NCI-H82 treated with DMSO at 0.1 percent for 48 hours (cell line): ENCODE measurements at regions not wholly inside any gene's neighbourhood (a gene's known extent, or its start where the extent isn't known, plus 50 kb on each side); places are given as distances from the start of the nearest gene placed in this dataset.

Experiments used
- DNase-seq: peaks from one replicate; lab custom pipeline; 2025; ENCODE audit not compliant: unreplicated experiment; lab: John Stamatoyannopoulos, UW

DNA sequence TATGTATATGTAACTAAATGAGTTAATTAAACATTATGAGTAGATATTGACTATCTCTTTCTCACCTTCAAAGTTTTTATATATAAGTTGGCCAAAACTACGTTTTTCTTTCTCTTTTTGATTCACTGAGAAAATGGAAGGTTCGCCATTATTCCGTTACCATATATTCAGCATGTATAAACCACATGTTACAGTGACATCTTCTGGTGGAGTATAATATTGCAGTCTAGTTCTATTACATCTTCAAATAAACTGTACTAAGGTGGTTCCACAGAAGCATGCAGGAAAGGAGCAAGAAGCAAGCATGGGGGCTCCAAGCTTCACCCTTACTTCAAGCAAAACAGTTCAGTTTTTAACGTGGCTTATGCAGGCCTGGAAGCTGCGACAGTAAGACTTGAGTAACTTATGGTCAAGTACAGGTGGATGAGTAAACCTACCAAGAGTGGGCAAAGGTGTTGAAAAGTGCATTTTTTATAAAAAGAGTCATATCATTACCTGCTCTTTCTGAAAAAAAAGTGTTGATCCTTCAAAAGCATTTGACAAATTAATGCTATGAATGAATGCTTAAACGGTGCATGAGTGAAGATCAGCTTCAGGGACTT is 129.8 kb upstream of the RAB6C start:
- DNase-seq, result peak; percentile 63

DNA sequence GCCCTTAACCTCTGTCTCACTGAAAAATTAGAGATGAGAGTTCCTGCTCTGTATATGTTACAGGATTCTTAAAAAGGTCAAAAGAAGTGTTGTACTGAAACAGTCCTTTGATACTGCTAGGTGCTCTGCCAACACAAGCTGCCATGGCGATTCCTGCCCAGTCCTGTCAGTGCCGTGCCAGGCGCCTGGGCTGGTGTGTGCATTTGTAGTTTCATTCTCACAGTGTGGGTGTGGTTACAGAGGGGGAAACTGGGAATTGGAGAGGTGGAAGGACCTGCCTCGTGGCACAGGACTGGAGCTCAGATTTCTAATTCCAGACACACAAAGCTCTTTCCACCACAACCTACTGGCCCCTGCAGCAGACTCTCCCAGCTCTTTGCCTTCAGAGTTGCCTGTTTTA is 122.3 kb upstream of the RAB6C start:
- no peak for DNase-seq

DNA sequence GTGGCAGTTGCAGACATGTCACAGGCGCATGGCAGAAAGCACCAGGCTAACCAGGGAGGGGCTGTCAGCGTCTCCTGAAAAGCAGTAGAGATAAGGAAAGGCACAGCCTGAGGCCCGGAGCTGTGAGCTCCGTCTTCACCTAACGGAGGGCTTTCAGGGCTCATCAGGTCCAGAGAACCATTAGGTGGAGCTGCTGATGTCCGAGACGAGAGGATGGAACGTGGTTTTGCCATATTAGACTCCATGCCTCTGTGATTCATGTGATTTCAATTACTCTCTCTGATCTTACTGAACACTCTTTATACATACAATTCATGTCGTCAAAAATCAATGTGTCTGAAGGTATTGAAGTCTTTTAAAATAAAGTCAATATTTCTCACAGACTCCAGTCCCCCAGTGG is 120.3 kb upstream of the RAB6C start:
- DNase-seq, result no peak

DNA sequence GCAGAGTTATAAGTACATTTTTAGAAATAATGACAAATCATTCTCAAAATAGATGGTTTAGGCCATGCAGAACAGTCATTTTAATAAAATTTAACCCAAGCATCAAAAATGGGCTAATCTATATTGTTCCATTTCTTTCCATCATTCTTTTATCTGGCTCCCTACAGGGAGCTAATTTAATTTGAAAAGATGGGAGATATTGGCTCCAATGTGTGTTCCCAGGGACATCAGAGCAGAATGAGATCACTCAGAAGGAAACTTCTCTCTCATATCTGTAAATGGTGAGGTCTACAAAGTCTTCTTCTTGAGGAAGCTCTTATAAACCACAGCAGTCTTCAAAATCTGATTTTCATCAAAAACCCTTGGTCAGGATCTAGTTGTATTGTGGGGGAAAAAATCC is 119.4 kb upstream of the RAB6C start:
- no peak for DNase-seq

DNA sequence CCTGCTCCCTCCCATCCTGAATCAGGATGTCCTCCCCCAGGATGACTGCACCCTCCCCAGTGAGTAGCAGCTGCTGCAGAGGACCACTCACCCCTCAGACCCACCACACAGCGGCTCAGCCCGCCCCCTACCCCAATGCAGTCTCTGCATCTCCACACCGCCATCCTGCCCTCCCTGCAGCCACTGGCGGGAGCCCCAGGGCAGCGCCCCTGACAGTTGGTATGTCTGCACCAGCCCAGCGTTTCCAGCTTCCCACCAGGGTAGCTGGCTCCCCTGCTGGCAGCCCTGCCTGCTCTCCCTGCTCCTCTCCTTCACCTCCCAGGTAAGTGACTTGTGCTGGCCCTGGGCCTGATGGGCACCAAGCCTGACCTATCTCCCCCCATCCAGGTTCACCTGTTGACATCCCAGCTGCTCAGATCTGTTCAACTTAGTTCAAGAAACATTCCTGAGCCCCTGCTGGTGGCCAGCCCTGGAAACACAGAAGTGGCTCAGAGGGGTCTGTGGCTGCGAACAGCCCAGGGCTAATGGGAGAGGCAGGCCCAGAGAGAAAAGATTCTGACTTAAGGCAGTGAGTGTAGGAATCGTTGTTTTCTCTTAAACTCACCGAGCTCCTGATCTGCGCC is 117.7 kb upstream of the RAB6C start:
- no peak for DNase-seq

DNA sequence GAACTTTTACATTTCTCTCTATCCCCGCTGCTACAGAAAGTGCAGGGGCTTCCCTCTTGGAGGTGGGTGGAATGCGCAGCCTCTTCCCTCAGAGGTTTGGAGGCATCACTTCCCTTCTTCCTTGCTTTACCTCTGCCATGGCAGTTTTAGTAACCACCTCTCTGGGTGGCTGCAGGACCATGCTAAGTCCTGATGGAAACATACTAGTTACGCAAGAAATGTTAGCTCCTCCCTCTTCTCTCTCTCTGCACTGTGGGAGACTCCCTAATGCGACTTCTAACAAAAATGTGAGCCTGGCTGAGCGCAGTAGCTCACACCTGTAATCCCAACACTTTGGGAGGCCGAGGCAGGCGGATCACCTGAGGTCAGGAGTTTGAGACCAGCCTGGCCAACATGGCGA is 116.8 kb upstream of the RAB6C start:
- DNase-seq, result no peak

DNA sequence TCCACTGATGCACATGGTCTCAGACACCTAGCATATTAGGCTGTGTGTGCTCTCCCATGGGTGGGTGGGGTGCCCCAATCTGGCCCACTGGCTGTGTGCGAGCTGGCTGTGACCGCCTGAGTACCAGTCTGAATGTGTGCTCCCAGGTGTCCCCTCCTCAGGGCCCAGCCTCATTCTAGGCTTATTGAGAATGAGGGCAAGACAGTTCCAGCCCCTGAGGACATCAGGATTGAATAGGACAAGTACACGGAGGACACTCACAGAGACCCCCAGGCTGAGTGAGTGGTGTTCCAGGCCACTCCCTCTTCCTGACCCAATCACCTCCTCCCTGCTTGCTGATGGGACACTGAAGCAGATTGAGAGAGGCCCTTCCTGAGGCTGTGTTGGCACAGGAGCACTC is 116.1 kb upstream of the RAB6C start:
- DNase-seq, result no peak

DNA sequence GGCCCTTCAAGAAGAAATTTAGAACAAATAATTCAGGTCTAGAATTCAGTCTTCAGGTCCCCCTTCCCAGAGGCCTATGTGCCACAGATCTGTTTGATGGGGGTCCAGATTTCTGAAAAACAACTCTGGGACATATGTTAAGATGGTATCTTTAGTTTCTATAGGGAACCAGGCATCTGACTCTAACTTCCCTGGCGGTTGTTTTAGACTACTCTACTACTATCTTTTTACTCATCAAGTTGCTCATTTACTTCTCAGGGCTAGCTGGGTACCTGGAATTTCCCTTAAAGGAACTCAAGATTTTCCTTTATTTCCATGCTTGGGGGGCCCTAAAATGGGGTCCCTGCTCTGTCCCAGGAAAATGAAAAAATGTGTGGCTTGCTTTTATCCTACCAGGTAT is 114.7 kb upstream of the RAB6C start:
- no peak for DNase-seq

DNA sequence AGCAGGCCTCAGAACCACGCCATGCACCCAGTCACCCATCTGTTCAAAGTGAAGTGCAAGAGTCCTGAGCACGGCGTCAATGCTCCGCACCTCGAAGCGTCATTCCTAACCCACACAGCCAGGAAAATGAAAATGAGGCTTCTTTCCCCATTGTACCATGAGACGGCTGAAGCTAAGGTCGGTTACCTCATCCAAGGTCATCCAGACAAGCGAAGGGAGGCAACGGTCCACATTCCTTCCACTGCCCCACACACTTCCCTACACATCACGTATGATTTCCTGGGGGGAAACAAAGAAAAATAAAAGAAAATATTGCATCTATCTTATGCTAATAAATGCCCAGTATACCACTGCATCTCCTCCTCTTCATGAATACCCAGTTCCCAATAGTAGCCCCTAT is 113.5 kb upstream of the RAB6C start:
- no peak for DNase-seq

DNA sequence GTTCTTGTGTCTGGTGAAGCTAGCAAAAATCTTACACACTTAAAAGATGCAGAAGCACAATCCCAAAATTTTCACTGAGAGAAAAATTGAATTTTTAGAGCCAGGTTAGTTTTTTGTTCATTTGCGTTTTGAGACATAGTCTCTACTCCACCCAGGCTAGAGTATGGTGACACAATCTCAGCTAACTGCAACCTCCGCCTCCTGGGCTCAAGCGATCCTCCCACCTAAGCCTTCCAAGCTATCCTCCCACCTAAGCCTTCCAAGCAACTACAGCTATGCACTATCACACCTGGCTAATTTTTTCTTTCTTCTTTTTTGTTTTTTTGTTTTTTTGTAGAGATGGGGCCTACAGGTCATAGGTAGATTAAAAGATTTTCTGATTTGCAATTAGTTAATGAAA is 113.1 kb upstream of the RAB6C start:
- DNase-seq, result no peak

DNA sequence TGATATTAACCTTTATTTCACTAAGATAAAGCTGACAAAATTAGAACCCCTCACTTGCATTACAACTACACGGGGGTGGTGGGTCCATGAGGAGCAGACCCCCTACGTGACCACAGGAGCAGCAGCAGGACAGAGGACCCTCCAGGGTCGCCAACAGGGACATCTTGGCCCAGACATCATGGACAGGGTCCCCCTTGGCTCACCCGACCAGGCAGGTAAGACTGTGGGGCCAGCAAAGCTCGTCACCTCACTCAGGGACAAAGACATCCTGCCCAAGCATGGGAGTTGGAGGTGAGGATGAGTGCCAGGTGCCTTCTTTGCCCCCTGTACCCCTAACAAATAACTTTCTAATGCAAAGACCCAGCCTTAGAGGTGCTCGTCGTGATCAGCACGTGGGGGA is 111.3 kb upstream of the RAB6C start:
- no peak for DNase-seq

DNA sequence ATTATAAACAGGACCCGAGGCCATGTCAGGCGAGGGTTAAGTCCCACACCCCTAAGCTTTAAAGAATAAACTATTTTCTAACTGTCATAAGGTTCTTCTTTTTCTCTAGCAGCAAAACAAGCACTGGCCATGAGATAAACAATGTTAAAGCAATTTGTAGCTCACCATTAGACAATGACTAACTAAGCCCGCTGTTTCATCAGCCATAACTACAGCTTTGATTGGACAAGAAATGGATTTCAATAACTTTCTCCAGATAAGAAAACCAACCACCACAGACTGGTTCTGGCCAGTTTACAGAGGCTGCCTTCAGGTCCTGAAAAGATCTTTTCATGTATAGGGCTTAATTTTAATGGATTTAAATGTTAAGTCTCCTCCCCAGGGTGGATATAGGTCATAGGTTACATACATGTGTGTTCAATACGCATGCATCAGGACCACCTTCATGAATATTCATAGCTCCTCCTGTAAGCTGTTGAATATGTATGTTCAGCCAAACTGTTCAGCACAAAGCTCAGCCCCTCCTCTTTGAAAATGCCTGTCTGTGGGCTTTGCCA is 108.7 kb upstream of the RAB6C start:
- DNase-seq, result no peak

DNA sequence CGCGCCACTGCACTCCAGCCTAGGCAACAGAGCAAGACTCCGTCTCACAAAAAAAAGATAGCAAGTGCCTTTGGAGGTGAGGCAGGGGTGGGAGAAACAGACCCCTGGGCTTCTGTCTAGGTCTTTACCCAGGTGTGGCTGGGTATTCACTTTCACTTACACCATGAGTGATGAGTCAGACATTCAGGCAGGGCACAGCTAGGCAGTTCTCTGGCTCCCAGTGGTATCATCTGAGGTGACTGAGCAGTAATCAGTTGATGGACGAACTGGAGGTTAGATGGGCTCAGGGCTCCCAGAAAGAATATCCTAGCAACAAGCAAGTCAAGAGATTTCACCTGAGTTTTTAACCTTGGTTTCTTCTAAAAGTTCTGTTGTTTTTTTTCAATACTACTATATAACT is 107.0 kb upstream of the RAB6C start:
- DNase-seq, result no peak

DNA sequence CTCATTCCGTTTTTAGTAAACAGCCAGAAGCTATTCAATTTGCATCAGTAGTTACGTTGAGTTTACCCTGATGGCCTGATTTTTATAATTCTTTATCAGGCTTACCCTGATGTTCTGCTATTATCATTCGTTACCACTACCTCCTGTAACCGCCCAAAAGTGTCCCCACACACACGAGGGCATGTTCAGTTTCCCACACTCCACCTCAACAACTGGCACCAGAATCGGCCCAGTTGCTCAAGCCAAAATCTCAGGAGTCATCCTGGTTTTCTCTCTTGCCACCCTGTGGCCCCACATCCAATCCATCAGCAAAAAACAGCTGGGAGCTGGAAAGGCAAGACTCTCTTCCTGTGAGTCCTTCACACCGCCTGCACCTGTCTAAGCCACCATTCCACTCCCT is 102.9 kb upstream of the RAB6C start:
- no peak for DNase-seq

DNA sequence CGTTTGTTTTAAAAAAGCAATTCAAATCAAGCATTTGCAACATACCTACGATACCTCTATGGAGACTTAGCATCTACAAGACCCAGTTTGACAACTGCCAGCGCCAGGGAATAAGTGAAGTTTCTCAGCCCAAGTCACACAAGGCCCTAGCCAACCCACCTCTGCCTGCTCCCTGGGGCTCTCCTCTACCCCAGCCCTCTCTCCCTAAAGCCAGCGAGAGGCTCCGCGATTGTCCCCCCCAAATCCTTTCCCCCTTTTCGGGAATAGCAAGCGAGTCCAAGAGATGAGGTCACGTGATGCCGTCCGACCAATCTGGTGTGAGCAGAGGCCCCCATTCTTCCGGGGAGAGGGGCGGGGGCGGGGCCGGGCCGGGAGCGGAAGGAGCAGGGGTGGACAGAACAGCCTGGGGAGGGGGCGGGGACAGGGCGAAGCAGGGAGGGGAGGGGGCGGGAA is 102.2 kb upstream of the RAB6C start:
- peak; percentile 83 for DNase-seq

DNA sequence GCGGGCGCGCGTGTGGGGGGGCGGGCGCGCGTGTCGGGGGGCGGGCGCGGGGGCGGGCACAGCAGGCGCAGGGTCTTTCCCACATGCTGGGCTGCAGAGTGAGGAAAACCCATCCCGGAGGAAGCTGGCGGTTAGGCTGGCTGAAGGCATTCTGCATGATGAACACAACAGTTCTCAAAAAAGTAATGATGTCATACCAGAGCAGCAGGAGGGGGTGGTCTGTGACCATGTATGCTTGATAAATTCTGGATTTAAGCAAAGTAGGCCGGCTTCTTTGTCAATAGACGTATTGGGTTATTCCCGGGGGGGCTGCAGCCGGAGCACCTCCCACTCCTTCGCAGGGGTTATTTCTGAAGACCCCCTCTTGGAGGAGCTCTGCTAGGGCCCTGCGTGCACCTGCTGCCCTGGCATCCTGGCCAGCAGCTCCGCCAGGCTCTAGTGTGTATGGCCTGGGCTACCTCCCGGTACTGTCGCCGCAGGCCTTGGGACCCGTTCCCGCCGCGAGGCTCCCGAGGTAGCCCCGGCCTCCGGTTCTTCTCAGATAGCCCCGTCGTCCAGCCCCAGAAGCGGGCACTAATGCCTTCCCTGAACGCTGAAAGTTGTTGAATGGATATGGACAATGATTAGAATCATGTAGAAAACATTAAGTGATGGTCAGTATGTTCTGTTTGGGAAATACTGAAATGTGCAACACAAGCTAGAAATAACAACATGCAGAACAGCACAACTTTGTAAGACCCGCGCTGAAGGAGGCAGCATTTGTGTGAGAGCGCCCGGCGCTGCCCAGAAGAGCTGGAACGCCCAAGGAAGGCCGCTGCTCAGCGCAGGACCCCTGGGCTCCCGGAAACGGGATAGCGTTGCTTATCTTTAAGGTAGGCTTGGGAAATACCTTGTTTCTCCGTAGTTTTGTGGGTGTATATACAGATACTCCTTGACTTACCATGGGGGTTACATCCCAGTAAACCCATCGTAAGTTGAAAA is 101.4 kb upstream of the RAB6C start:
- peak; percentile 43 for DNase-seq

DNA sequence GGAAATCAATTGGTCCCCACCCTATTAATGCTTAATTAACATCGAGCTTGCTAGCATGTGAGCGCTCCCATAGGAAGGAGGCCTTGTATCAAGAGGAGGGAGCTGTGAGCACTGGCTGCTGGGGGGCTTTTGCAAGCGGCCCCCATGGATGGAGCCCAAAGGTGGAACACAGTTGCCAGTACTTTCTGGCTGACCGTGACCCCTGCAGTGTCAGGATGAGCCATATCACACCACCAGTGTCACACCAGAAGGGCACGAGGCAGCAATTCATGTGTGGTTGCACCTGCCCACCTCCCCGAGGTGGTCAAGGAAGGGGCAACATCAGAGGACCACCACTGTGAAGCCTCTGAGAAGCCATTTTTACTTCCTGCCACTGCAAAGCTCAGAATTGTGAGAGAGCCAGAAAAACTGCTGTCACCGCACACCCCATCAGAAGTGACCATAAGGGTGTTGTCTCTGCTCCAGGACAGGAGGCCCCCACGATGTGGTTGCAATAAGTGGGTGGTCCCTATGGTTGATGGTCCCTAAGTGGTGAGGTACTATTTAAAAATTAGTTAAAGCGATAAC is 99.8 kb upstream of the RAB6C start:
- DNase-seq, result no peak

DNA sequence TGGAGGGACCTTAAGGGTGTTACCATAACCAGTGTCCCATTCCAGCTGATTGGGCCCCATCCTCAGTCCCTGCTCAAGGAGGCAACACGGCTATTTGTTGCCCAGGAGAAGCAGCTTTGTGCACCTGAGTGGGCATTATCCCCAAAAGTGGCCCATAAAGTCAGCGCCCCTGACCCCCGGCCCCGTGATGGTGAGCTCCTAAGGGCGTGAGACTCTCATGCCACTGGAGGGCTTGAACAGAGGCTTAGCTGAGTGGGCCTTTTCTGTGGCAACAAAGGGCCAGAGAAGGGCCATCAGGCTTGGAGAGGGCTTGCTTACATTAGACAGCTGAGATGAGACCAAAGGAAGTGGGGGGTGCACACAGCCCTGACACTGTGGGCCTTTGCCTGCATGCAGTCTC is 99.2 kb upstream of the RAB6C start:
- no peak for DNase-seq

DNA sequence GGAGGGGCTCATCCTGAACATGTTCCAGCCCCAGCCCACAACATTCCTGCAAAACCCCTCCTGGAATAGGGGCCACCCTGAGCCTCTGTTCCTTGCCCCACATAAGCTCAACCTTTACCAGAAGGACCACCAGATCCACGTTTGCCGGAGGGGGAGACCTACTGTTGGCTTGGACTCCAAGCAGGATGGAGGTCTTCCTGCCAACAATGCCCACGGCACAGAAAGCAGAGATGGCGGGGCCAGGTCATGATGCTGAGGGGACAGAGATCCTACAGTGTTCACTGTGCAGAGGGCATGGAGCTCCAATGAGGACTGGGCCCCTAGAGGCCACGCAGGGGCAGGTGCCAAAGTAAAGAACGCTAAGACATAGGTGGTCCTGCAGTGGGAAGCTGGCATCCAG is 98.5 kb upstream of the RAB6C start:
- no peak for DNase-seq

DNA sequence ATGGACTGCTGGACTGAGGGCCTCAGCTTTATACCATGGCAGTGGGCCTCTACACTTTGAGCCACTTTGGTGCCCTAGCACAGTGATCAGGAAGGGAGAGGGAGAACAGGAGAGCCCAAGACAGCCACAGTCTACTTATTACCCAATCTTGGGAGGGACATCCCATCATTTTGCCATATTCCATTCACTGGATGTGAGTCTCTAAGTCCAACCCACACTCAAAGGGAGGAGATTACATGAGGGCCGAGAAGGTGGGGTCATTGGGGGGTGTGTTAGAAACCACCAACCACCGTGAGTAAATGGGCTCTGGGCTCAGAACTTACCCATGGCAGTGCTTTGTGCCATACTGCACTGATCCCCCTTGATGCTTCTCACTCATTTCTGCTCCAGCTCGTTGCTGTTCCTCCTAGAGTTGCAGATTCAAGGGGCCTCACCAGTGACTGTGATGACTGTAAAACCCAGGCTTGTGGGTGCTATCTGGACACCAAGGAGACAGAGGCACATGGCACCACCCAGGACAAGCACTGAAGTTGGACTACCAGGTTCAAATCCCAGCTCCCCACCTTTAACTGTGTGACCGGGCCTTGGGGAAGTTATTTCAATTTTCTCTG is 97.6 kb upstream of the RAB6C start:
- no peak for DNase-seq

DNA sequence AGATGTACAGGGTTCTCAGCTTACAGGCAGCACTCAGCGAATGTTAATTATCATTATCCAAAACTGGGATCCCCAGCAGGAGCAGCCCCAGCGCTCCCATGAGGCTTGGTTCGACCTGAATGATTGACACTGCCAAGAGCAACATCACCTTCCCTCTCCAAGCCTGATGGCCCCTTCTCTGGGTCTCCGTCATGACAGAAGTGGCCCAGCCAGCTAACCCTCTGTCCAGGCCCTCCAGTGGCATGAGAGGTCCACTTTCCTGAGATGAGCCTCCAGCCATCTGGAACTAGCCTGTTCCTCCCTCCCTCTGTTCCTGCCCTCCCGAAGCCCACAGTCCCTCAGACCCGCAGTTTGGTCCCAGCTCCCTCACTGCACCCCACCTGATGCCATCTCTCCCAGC is 97.0 kb upstream of the RAB6C start:
- DNase-seq, result no peak
